OCI-LY1 (cell line): ENCODE measurements at regions not wholly inside any gene's neighbourhood (a gene's known extent, or its start where the extent isn't known, plus 50 kb on each side); places are given as distances from the start of the nearest gene placed in this dataset.

Experiments
- CTCF ChIP-seq: fragments of 200-600 bp; sonication (generic), shearing (Covaris generic); IDR thresholded peaks from 2 replicates; pipeline ENCODE4 v1.5.1; 2017; ENCODE audit warnings: mild to moderate bottlenecking, antibody characterized with exemption, low read length, moderate library complexity, mixed read lengths
- EZH2 ChIP-seq: fragments of 200-600 bp; sonication (generic), shearing (Covaris generic); IDR thresholded peaks from 2 replicates; pipeline ENCODE4 v1.8.0; 2017; ENCODE audit warnings: borderline replicate concordance, mixed run types, mild to moderate bottlenecking, antibody characterized with exemption, low read length, moderate library complexity, mixed read lengths

- TF ChIP-seq CTCF (no peak), EZH2 (no peak)
Measured at GRCh38 chr13:83546476-83546875, 335.8 kb downstream of the SLITRK1 start.
